CD4-positive, alpha-beta T cell (primary cell): ENCODE measurements at regions not wholly inside any gene's neighbourhood (a gene's known extent, or its start where the extent isn't known, plus 50 kb on each side); places are given as distances from the start of the nearest gene placed in this dataset.

Experiments used
- ATAC-seq: fragments of 200-7000 bp; cut with Tn5 transposase; one replicate; pipeline ENCODE4 v1.10.0; 2022; ENCODE audit warnings: mild to moderate bottlenecking; ENCODE audit not compliant: poor library complexity
- CTCF ChIA-PET: fragments of 350-600 bp; sonication (Branson Sonifier 250); formaldehyde crosslinking; loops from one replicate; lab custom pipeline; 2021; ENCODE audit warnings: antibody characterized with exemption, inconsistent platforms; lab: Charles Lee
- POLR2A ChIA-PET: fragments of 350-600 bp; sonication (Branson Sonifier 250); formaldehyde crosslinking; loops from one replicate; lab custom pipeline; 2021; ENCODE audit warnings: antibody characterized with exemption, inconsistent platforms; lab: Charles Lee
- DNase-seq, 14 experiments: peaks; one replicate each; pipeline ENCODE4 v3.0.0-alpha.2; 2013 to 2020; ENCODE audit warnings: mixed read lengths in 2 of 14
- H3K27ac ChIP-seq, 2 donors: one replicate each; pipeline versions ENCODE4 v1.5.1 to v1.7.0; 2013; ENCODE audit warnings: low read length in 2 of 2, low read depth in 1 of 2, mild to moderate bottlenecking in 1 of 2
- H3K27me3 ChIP-seq, 2 experiments: 1 replicate in 1 of 2; 2 replicates in 1 of 2; pipeline versions ENCODE4 v1.6.1 to v1.7.0; 2013; ENCODE audit warnings: low read length in 2 of 2, control low read depth in 1 of 2, mild to moderate bottlenecking in 1 of 2, moderate library complexity in 1 of 2; ENCODE audit not compliant: insufficient read depth in 2 of 2, control insufficient read depth in 1 of 2
- H3K36me3 ChIP-seq: one replicate; pipeline ENCODE4 v1.6.1; 2013; ENCODE audit warnings: low read length, control low read depth; ENCODE audit not compliant: insufficient read depth
- H3K4me1 ChIP-seq: one replicate; pipeline ENCODE4 v1.6.1; 2013; ENCODE audit warnings: low read length, control low read depth; ENCODE audit not compliant: insufficient read depth
- H3K4me3 ChIP-seq: one replicate; pipeline ENCODE4 v1.5.1; 2013; ENCODE audit warnings: mild to moderate bottlenecking, low read length, moderate library complexity
- H3K9me3 ChIP-seq, 2 experiments: 1 replicate in 1 of 2; 2 replicates in 1 of 2; pipeline versions ENCODE4 v1.6.1 to v1.7.0; 2013; ENCODE audit warnings: low read length in 2 of 2, mild to moderate bottlenecking in 2 of 2, control low read depth in 1 of 2, moderate library complexity in 1 of 2; ENCODE audit not compliant: control insufficient read depth in 1 of 2, insufficient read depth in 1 of 2
- H3K27ac Mint-ChIP-seq: one replicate; pipeline ENCODE4 v1.8.0; 2020; ENCODE audit warnings: mixed read lengths
- H3K27me3 Mint-ChIP-seq: one replicate; pipeline ENCODE4 v1.8.0; 2021; ENCODE audit warnings: mixed read lengths
- H3K36me3 Mint-ChIP-seq: one replicate; pipeline ENCODE4 v1.8.0; 2021; ENCODE audit warnings: low read depth, mixed read lengths
- H3K4me1 Mint-ChIP-seq: one replicate; pipeline ENCODE4 v1.8.0; 2021; ENCODE audit warnings: low read depth, mixed read lengths
- H3K4me3 Mint-ChIP-seq: one replicate; pipeline ENCODE4 v1.8.0; 2020; ENCODE audit warnings: mild to moderate bottlenecking, mixed read lengths
- H3K9me3 Mint-ChIP-seq: one replicate; pipeline ENCODE4 v1.8.0; 2020; ENCODE audit warnings: mixed read lengths
- intact Hi-C, 2 experiments: fragments of 100-400 bp; cut with DNase I in 1 of 2; cut with micrococcal nuclease in 1 of 2; formaldehyde crosslinking; loops; one replicate each; pipeline versions ENCODE4 v1.15.1 to v1.9.0; 2023 to 2025; cut with DNase I, micrococcal nuclease
- TF ChIP-seq, protein P1 (sequence below): fragments of 200-600 bp; IDR thresholded peaks from one replicate; pipeline ENCODE4 v1.8.0; 2022; ENCODE audit warnings: antibody characterized with exemption, mild to moderate bottlenecking

DNA sequence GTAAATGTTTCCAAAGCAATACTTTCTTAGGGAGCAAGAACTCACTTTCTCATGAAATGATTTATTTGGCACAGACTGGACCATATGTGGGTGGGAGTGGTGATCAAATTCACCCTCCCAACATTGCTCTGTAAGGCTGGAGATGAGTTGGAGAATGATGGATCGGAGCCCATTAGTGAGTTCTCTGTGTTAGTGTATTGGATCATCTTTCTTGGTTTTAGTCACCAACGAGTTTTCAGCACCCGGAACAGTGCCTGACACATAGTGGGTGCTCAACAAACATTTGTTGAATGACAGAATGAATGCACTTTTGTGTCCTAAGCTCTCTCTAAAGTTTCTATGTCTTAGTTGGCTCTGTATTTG is 104.5 kb upstream of the FAM20A start:
- ATAC-seq = no peak
- H3K9me3 Mint-ChIP-seq = no peaks in the 10 kb centered on the region
- H3K36me3 Mint-ChIP-seq = no peaks in the 10 kb centered on the region

DNA sequence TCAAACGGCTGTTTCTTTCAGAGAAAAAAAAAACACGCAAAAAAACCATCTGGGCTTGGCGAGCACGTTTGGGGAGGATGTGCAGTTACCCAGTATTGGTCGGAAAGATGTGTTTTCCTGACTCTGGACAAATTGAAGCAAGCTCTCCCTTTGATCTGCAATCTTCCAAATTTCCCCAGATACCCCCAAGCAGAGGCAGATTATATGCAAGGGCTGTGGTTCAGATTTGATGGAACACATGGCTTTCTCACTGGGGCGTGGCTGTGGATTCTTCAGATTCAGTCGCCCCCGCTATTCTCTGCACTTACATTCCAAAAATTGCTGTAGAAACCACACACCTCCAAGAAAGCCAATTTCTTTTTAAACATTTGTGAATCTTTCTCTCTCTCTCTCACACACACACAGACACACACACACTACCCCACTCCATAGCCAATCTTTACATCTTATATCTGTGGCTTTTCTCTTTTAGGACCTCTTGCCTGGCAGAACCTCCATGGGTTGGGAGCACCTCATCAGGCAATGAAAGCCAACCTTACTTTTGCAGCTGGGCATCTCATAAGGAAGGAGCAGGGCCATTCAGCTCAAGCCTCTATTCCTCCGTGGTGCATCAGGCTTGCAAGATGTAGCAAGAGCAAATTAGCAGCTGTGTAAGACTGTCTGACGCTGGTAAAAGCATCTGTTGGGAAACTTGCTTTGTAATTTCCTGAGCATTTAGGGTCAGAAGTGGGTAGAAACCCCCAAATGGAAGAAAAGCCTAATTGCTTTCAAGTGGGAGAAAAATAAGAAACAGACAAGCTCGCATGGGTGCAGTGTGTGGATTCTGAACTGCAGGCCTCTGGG is 103.9 kb upstream of the FAM20A start:
- POLR2A ChIA-PET = no interaction called here
- no peaks in the 10 kb centered on the region for H3K4me1 Mint-ChIP-seq
- Histone ChIP-seq H3K4me3 (no peak overlapping the region), H3K36me3 (no peaks in the 10 kb centered on the region), H3K9me3 (no peaks in the 10 kb centered on the region), H3K27ac (no peak overlapping the region), H3K27me3 (peaks cover 0 to 5% of the 10 kb centered on the region in 2 experiments), H3K4me1 (no peaks in the 10 kb centered on the region)
- no peaks in the 10 kb centered on the region for H3K9me3 Mint-ChIP-seq
- H3K27me3 Mint-ChIP-seq = peaks cover 11% of the 10 kb centered on the region
- TF ChIP-seq, protein P1, sequence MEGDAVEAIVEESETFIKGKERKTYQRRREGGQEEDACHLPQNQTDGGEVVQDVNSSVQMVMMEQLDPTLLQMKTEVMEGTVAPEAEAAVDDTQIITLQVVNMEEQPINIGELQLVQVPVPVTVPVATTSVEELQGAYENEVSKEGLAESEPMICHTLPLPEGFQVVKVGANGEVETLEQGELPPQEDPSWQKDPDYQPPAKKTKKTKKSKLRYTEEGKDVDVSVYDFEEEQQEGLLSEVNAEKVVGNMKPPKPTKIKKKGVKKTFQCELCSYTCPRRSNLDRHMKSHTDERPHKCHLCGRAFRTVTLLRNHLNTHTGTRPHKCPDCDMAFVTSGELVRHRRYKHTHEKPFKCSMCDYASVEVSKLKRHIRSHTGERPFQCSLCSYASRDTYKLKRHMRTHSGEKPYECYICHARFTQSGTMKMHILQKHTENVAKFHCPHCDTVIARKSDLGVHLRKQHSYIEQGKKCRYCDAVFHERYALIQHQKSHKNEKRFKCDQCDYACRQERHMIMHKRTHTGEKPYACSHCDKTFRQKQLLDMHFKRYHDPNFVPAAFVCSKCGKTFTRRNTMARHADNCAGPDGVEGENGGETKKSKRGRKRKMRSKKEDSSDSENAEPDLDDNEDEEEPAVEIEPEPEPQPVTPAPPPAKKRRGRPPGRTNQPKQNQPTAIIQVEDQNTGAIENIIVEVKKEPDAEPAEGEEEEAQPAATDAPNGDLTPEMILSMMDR = no peak
- CTCF ChIA-PET = no interaction called here
- ATAC-seq (no peak), DNase-seq (no peak)
- intact Hi-C loops = no loop called here
- no peak overlapping the region for H3K4me3 Mint-ChIP-seq
- no peaks in the 10 kb centered on the region for H3K36me3 Mint-ChIP-seq
- no peak overlapping the region for H3K27ac Mint-ChIP-seq

More for the DNA sequence above, 104.5 kb upstream of the FAM20A start:
- CTCF ChIA-PET = no interaction called here
- no peaks in the 10 kb centered on the region for H3K36me3 ChIP-seq
- H3K27me3 ChIP-seq = peaks cover 0 to 5% of the 10 kb centered on the region in 2 experiments
- TF ChIP-seq, protein P1 = no peak
- no peak for DNase-seq
- H3K27ac ChIP-seq = no peak overlapping the region
- Mint-ChIP-seq H3K27ac (no peak overlapping the region), H3K4me1 (no peaks in the 10 kb centered on the region), H3K27me3 (peaks cover 9% of the 10 kb centered on the region), H3K4me3 (no peak overlapping the region)
- H3K4me3 ChIP-seq = no peak overlapping the region
- H3K4me1 ChIP-seq = no peaks in the 10 kb centered on the region
- H3K9me3 ChIP-seq = no peaks in the 10 kb centered on the region
- POLR2A ChIA-PET = no interaction called here
- intact Hi-C loops = no loop called here

DNA sequence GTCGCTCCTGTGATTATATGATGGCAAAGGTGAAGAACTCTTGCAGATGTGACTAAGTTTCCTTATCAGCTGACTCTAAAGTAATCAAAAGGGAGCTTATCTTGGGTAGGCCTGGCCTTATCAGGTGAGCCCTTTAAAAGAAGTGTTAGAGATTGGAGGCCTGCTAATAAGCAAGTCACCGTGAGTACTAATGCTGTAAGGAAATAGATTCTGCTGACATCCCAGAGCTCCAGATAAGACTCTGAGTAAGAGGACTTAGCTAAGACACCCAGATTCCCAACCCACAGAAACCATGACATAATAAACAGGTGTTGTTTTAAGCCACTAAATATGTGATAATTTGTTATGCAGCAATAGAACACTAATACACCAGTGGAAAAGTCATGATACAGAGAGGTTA is 99.9 kb upstream of the FAM20A start:
- Histone ChIP-seq H3K36me3 (no peaks in the 10 kb centered on the region), H3K9me3 (no peaks in the 10 kb centered on the region), H3K4me1 (no peaks in the 10 kb centered on the region), H3K4me3 (no peak overlapping the region), H3K27ac (no peak overlapping the region), H3K27me3 (peaks cover 0 to 2% of the 10 kb centered on the region in 2 experiments)
- H3K27ac Mint-ChIP-seq = no peak overlapping the region
- POLR2A ChIA-PET = no interaction called here
- no peak for DNase-seq
- CTCF ChIA-PET = no interaction called here
- no peaks in the 10 kb centered on the region for H3K4me1 Mint-ChIP-seq
- ATAC-seq = no peak
- TF ChIP-seq, protein P1 = no peak
- no peak overlapping the region for H3K4me3 Mint-ChIP-seq
- H3K36me3 Mint-ChIP-seq = no peaks in the 10 kb centered on the region
- H3K9me3 Mint-ChIP-seq = no peaks in the 10 kb centered on the region
- H3K27me3 Mint-ChIP-seq = peaks cover 19% of the 10 kb centered on the region
- intact Hi-C loops = no loop called here
